Prostate gland (tissue), 2 donors: ENCODE measurements at regions not wholly inside any gene's neighbourhood (a gene's known extent, or its start where the extent isn't known, plus 50 kb on each side); places are given as distances from the start of the nearest gene placed in this dataset.

ENCODE experiments used
- POLR2A ChIP-seq: fragments of 450-650 bp; IDR thresholded peaks from one replicate; pipeline ENCODE4 v1.6.1; 2016; ENCODE audit warnings: antibody characterized with exemption, mild to moderate bottlenecking
- TF ChIP-seq, protein P1 (sequence below), 4 experiments: fragments of 200-600 bp in 2 of 4; fragments of 450-650 bp in 2 of 4; sonication (generic) in 2 of 4; IDR thresholded peaks; 1 replicate in 3 of 4; 2 replicates in 1 of 4; pipeline ENCODE4 v1.5.1; 2016 to 2019; ENCODE audit warnings: antibody characterized with exemption in 4 of 4, mild to moderate bottlenecking in 2 of 4, moderate library complexity in 2 of 4

GRCh38 chr3:23036728-23037127 is 166.4 kb upstream of the UBE2E2 start:
- TF ChIP-seq POLR2A, result no peak
- TF ChIP-seq, protein P1, sequence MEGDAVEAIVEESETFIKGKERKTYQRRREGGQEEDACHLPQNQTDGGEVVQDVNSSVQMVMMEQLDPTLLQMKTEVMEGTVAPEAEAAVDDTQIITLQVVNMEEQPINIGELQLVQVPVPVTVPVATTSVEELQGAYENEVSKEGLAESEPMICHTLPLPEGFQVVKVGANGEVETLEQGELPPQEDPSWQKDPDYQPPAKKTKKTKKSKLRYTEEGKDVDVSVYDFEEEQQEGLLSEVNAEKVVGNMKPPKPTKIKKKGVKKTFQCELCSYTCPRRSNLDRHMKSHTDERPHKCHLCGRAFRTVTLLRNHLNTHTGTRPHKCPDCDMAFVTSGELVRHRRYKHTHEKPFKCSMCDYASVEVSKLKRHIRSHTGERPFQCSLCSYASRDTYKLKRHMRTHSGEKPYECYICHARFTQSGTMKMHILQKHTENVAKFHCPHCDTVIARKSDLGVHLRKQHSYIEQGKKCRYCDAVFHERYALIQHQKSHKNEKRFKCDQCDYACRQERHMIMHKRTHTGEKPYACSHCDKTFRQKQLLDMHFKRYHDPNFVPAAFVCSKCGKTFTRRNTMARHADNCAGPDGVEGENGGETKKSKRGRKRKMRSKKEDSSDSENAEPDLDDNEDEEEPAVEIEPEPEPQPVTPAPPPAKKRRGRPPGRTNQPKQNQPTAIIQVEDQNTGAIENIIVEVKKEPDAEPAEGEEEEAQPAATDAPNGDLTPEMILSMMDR (IDR thresholded peaks at IDR 0.05), result no peak
